DOHH2 (cell line): ENCODE measurements at regions not wholly inside any gene's neighbourhood (a gene's known extent, or its start where the extent isn't known, plus 50 kb on each side); places are given as distances from the start of the nearest gene placed in this dataset.

ENCODE experiments used
- EZH2phosphoT487 ChIP-seq: fragments of 200-600 bp; sonication (generic); IDR thresholded peaks from 2 replicates; pipeline ENCODE4 v1.6.1; 2017; ENCODE audit warnings: borderline replicate concordance, mild to moderate bottlenecking, antibody characterized with exemption, low read length, moderate library complexity, mixed read lengths
- TF ChIP-seq, protein P1 (sequence below): fragments of 200-600 bp; sonication (generic); IDR thresholded peaks from one replicate; pipeline ENCODE4 v1.5.1; 2014; ENCODE audit warnings: antibody characterized with exemption, mild to moderate bottlenecking, low read depth, low read length; ENCODE audit not compliant: poor library complexity, severe bottlenecking

DNA sequence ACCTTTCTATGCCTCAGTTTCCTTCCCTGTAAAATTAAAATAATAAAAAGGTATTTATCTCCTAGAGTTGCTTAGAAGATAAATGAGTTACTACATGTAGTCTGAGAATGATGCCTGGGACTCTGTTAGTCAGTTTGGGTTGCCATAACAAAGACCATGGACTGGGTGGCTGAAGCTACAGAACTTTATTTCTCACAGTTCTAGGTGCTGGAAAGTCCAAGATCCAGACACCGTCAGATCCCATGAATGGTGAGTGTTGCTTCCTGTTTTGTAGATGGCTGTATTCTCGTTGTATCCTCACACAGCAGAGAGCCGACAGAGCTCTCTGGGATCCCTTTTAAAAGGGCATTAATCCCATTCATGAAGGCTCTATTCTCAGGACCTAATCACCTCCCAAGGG, 64.0 kb upstream of the LTA4H start:
- TF ChIP-seq, protein P1, sequence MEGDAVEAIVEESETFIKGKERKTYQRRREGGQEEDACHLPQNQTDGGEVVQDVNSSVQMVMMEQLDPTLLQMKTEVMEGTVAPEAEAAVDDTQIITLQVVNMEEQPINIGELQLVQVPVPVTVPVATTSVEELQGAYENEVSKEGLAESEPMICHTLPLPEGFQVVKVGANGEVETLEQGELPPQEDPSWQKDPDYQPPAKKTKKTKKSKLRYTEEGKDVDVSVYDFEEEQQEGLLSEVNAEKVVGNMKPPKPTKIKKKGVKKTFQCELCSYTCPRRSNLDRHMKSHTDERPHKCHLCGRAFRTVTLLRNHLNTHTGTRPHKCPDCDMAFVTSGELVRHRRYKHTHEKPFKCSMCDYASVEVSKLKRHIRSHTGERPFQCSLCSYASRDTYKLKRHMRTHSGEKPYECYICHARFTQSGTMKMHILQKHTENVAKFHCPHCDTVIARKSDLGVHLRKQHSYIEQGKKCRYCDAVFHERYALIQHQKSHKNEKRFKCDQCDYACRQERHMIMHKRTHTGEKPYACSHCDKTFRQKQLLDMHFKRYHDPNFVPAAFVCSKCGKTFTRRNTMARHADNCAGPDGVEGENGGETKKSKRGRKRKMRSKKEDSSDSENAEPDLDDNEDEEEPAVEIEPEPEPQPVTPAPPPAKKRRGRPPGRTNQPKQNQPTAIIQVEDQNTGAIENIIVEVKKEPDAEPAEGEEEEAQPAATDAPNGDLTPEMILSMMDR, result no peak
- no peak for TF ChIP-seq EZH2phosphoT487
